UCSD-AML1 (cell line): ENCODE measurements at regions not wholly inside any gene's neighbourhood (a gene's known extent, or its start where the extent isn't known, plus 50 kb on each side); places are given as distances from the start of the nearest gene placed in this dataset.
"Not testable (repeated sequence)": the region's sequence is repeated elsewhere in the genome, so short reads cannot be mapped to it uniquely, and the experiment has no call there.

ENCODE experiments used
- DNase-seq: peaks from one replicate; lab custom pipeline; 2025; ENCODE audit not compliant: unreplicated experiment; lab: John Stamatoyannopoulos, UW

- DNase-seq: no peak
Observed at GRCh38 chr2:228956701-228957474, 314.2 kb downstream of the PID1 start.

- no peak for DNase-seq
Observed at GRCh38 chr2:228949831-228950230, 321.3 kb downstream of the PID1 start.

GRCh38 chr2:228945710-228946109, 325.4 kb downstream of the PID1 start:
- no peak for DNase-seq

- DNase-seq: no peak
Observed at GRCh38 chr2:228942856-228943255, 328.2 kb downstream of the PID1 start.

- DNase-seq: no peak
Observed at GRCh38 chr2:228938629-228939028, 332.5 kb downstream of the PID1 start.

- no peak for DNase-seq
Observed at GRCh38 chr2:228927028-228928010, 343.8 kb downstream of the PID1 start.

- DNase-seq: no peak
Observed at GRCh38 chr2:228919808-228920207, 351.3 kb downstream of the PID1 start.

- no peak for DNase-seq
Observed at GRCh38 chr2:228917220-228917619, 353.9 kb downstream of the PID1 start.

- no peak for DNase-seq
Observed at GRCh38 chr2:228916416-228917090, 354.5 kb downstream of the PID1 start.

- DNase-seq: no peak
Observed at GRCh38 chr2:228913176-228913575, 357.9 kb downstream of the PID1 start.

- not testable (repeated sequence) for DNase-seq
Observed at GRCh38 chr2:228910872-228911271, 360.2 kb downstream of the PID1 start.

- no peak for DNase-seq
Observed at GRCh38 chr2:228902176-228902575, 368.9 kb downstream of the PID1 start.

GRCh38 chr2:228901531-228901930, 369.6 kb downstream of the PID1 start:
- no peak for DNase-seq

- DNase-seq: no peak
Observed at GRCh38 chr2:228878138-228878537, 392.9 kb downstream of the PID1 start.

- no peak for DNase-seq
Observed at GRCh38 chr2:228876276-228876675, 394.8 kb downstream of the PID1 start.

GRCh38 chr2:228875152-228875900, 395.8 kb downstream of the PID1 start:
- no peak for DNase-seq

GRCh38 chr2:228871012-228871411, 400.1 kb downstream of the PID1 start:
- DNase-seq: no peak

GRCh38 chr2:228869636-228870264, 401.3 kb downstream of the PID1 start:
- DNase-seq: no peak

- DNase-seq: no peak
Observed at GRCh38 chr2:228867406-228867805, 403.7 kb downstream of the PID1 start.

- DNase-seq: no peak
Observed at GRCh38 chr2:228866781-228867180, 404.3 kb downstream of the PID1 start.
